Glutamatergic neuron (in vitro differentiated cells): ENCODE measurements at regions not wholly inside any gene's neighbourhood (a gene's known extent, or its start where the extent isn't known, plus 50 kb on each side); places are given as distances from the start of the nearest gene placed in this dataset.

Source experiments
- DNase-seq: peaks from one replicate; pipeline ENCODE4 v3.0.0; 2022
- H3K27ac Mint-ChIP-seq: one replicate; pipeline ENCODE4 v1.8.0; 2020; ENCODE audit warnings: mild to moderate bottlenecking, mixed read lengths, inconsistent platforms; ENCODE audit not compliant: unreplicated experiment
- H3K27me3 Mint-ChIP-seq: one replicate; pipeline ENCODE4 v1.8.0; 2020; ENCODE audit warnings: mild to moderate bottlenecking, moderate library complexity, mixed read lengths, inconsistent platforms; ENCODE audit not compliant: unreplicated experiment
- H3K36me3 Mint-ChIP-seq: one replicate; pipeline ENCODE4 v1.8.0; 2020; ENCODE audit warnings: mild to moderate bottlenecking, mixed read lengths, inconsistent platforms; ENCODE audit not compliant: unreplicated experiment
- H3K4me1 Mint-ChIP-seq: one replicate; pipeline ENCODE4 v1.8.0; 2020; ENCODE audit warnings: mild to moderate bottlenecking, low read depth, mixed read lengths, inconsistent platforms; ENCODE audit not compliant: unreplicated experiment
- H3K4me3 Mint-ChIP-seq: one replicate; pipeline ENCODE4 v1.8.0; 2020; ENCODE audit warnings: mild to moderate bottlenecking, mixed read lengths, inconsistent platforms; ENCODE audit not compliant: unreplicated experiment
- H3K9me3 Mint-ChIP-seq: one replicate; pipeline ENCODE4 v1.8.0; 2020; ENCODE audit warnings: mild to moderate bottlenecking, moderate library complexity, mixed read lengths, inconsistent platforms; ENCODE audit not compliant: unreplicated experiment
- TF ChIP-seq, protein P1 (sequence below): fragments of 200-600 bp; sonication (generic); IDR thresholded peaks from one replicate; pipeline ENCODE4 v1.5.0; 2021; ENCODE audit not compliant: partially characterized antibody, unreplicated experiment

DNA sequence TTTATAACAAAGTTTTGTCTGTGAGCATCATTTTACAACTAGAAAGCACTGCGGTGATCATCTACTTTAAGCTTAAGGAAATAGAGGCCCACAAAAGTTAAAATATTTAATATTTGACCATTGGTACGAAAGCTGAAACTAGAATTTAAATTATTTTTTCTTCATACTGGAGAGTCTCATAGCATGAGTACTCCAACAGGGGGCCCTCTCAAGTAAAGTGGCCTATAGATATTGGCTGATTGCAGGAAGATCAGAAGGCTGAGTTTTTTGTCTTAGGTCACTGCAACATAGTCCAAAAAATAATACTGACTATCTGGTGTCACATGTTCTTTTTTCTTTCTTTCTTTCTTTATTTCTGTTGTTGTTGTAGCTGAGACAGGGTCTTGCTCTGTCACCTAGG is 75.3 kb upstream of the ZDHHC17 start:
- Mint-ChIP-seq H3K27ac (no peak overlapping the region), H3K4me1 (peaks cover 5% of the 10 kb centered on the region), H3K36me3 (no peaks in the 10 kb centered on the region), H3K27me3 (no peaks in the 10 kb centered on the region), H3K9me3 (no peaks in the 10 kb centered on the region), H3K4me3 (no peak overlapping the region)
- no peak for DNase-seq
- TF ChIP-seq, protein P1, sequence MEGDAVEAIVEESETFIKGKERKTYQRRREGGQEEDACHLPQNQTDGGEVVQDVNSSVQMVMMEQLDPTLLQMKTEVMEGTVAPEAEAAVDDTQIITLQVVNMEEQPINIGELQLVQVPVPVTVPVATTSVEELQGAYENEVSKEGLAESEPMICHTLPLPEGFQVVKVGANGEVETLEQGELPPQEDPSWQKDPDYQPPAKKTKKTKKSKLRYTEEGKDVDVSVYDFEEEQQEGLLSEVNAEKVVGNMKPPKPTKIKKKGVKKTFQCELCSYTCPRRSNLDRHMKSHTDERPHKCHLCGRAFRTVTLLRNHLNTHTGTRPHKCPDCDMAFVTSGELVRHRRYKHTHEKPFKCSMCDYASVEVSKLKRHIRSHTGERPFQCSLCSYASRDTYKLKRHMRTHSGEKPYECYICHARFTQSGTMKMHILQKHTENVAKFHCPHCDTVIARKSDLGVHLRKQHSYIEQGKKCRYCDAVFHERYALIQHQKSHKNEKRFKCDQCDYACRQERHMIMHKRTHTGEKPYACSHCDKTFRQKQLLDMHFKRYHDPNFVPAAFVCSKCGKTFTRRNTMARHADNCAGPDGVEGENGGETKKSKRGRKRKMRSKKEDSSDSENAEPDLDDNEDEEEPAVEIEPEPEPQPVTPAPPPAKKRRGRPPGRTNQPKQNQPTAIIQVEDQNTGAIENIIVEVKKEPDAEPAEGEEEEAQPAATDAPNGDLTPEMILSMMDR, result peak; percentile 57

DNA sequence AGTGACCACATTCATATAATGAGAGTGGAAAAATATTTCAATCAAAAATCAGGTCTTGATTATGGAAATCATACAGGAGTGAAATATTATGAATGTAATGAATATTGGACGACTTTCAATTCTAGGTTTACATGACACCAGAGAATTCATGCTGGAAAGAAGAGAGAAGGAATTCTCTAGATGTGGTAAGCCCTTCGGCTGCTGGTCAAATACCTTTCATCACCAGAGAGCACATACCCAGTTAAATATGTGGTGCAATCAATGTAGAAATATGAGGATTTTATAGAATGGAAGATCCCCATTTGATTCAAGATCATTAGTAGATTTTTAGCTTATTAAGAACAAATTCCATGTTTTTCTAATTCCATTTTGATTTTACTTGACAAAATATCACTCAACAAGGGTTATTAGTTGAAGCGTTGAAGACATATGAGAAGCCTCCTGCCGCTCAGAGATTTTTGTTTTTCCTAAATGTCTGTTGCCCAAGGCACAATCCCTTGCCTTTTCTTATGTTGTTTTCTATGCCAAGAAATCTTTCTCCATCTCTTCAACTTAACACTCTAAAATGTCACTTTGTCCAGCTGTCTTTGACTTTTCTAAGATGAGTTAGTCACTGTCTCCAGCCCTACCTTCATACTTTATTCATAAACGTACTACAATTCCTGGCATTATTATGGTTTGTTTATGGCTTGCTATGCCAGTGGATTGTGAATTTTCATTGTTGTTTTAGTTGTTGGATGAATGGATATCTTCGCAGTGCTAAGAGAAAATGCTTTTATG is 72.8 kb upstream of the ZDHHC17 start:
- Mint-ChIP-seq H3K9me3 (no peaks in the 10 kb centered on the region), H3K36me3 (no peaks in the 10 kb centered on the region), H3K4me1 (peaks cover 13% of the 10 kb centered on the region), H3K4me3 (no peak overlapping the region), H3K27me3 (no peaks in the 10 kb centered on the region), H3K27ac (no peak overlapping the region)
- TF ChIP-seq, protein P1, result no peak
- DNase-seq, result no peak

DNA sequence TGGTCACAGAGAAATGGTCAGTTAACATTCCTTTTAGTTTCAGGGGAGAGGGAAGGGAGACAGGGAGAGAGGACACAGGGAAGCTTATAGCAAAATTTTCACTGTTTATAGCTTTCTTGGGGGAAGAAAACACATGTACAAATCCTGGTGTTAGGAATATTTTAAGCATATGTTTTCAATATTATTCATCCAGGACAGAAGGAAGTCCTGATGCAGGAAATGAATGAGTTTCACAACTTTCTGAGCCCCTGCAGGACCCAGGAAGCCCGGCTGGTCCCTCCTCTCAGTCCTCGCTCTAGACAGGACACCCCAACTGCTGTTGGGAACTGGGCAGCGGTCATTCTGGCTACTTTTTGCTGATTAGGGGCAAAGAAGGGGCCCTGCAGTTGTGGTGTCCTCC is 71.1 kb upstream of the ZDHHC17 start:
- H3K4me1 Mint-ChIP-seq, result peaks cover 21% of the 10 kb centered on the region
- peaks cover 1% of the 10 kb centered on the region for H3K9me3 Mint-ChIP-seq
- TF ChIP-seq, protein P1, result no peak
- H3K27ac Mint-ChIP-seq, result no peak overlapping the region
- no peak for DNase-seq
- H3K36me3 Mint-ChIP-seq, result no peaks in the 10 kb centered on the region
- no peak overlapping the region for H3K4me3 Mint-ChIP-seq
- no peaks in the 10 kb centered on the region for H3K27me3 Mint-ChIP-seq

DNA sequence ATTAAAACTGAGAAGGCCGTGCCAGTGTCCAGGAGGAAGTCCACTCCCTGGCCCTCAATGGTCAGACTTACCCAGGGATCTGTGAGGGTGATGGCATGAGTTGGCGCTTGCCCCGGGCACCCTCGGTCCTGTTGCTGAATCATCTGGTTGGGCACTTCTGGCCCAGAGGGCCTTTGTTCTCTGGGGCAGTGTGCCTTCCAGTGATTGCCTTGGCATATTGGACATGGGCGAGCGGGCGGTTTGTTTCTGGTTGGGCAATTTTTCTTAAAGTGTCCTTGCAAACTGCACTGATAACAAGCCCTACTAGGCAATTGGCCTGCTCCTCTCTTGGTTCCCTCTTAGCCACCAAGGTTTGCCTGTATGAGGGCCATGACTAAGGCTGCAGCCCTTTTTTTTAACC is 69.5 kb upstream of the ZDHHC17 start:
- no peak overlapping the region for H3K4me3 Mint-ChIP-seq
- H3K9me3 Mint-ChIP-seq, result peaks cover 1% of the 10 kb centered on the region
- DNase-seq, result no peak
- H3K4me1 Mint-ChIP-seq, result peaks cover 28% of the 10 kb centered on the region
- no peak overlapping the region for H3K27ac Mint-ChIP-seq
- no peaks in the 10 kb centered on the region for H3K27me3 Mint-ChIP-seq
- H3K36me3 Mint-ChIP-seq, result no peaks in the 10 kb centered on the region
- TF ChIP-seq, protein P1, result no peak

DNA sequence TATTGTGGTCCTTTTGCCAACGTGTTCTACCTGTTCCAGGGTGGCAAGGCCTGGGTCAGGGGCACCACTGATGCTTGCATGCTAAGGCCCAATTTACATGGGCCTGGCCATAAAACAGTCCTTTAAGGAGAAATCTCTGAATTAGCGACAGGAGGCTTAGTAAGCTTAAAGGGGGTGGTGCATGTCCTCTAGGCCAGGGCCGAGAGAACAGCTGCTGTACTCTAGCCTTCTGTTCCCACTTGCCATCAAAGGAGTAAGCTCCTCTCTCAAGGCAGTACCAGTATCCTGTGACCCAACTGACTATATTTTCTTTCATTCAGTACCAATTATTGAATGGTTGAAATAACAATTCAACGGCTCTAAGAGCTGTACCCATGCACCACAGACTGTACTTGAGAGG is 67.7 kb upstream of the ZDHHC17 start:
- Mint-ChIP-seq H3K4me1 (peaks cover 28% of the 10 kb centered on the region), H3K36me3 (no peaks in the 10 kb centered on the region), H3K27ac (no peak overlapping the region), H3K4me3 (no peak overlapping the region), H3K27me3 (no peaks in the 10 kb centered on the region), H3K9me3 (peaks cover 1% of the 10 kb centered on the region)
- DNase-seq, result no peak
- TF ChIP-seq, protein P1, result no peak
